ENCODE measurements at regions not wholly inside any gene's neighbourhood (a gene's known extent, or its start where the extent isn't known, plus 50 kb on each side); places are given as distances from the start of the nearest gene placed in this dataset.
"Not testable (repeated sequence)": the region's sequence is repeated elsewhere in the genome, so short reads cannot be mapped to it uniquely, and the experiment has no call there.

- Histone ChIP-seq H3K36me3 (ENCODE audit: control insufficient read depth, insufficient read depth, low read length) (no peaks in the 10 kb centered on the region), H3K4me3 (ENCODE audit: low read depth, low read length) (no peak overlapping the region), H3K27me3 (ENCODE audit: control insufficient read depth, insufficient read depth, low read length) (no peaks in the 10 kb centered on the region)
- no peak for DNase-seq (ENCODE audit: low read depth)
- TF ChIP-seq CTCF (IDR thresholded peaks at IDR 0.05; ENCODE audit: insufficient read depth, low read length, poor library complexity, severe bottlenecking) = no peak
Observed at GRCh38 chr5:166639151-166639550, 1652.3 kb upstream of the WWC1 start.

GRCh38 chr5:166640136-166640535 is 1651.3 kb upstream of the WWC1 start:
- not testable (repeated sequence) for H3K27me3 ChIP-seq (ENCODE audit: control insufficient read depth, insufficient read depth, low read length)

GRCh38 chr5:166648736-166649135 is 1642.7 kb upstream of the WWC1 start:
- TF ChIP-seq CTCF (IDR thresholded peaks at IDR 0.05; ENCODE audit: insufficient read depth, low read length, poor library complexity, severe bottlenecking) = no peak
- Histone ChIP-seq H3K4me3 (ENCODE audit: low read depth, low read length) (no peak overlapping the region), H3K27me3 (ENCODE audit: control insufficient read depth, insufficient read depth, low read length) (no peaks in the 10 kb centered on the region), H3K36me3 (ENCODE audit: control insufficient read depth, insufficient read depth, low read length) (no peaks in the 10 kb centered on the region)
- no peak for DNase-seq (ENCODE audit: low read depth)

More at GRCh38 chr5:166640136-166640535, 1651.3 kb upstream of the WWC1 start:
- not testable (repeated sequence) for H3K4me3 ChIP-seq (ENCODE audit: low read depth, low read length); H3K36me3 ChIP-seq (ENCODE audit: control insufficient read depth, insufficient read depth, low read length); DNase-seq (ENCODE audit: low read depth)

- H3K36me3 ChIP-seq (ENCODE audit: control insufficient read depth, insufficient read depth, low read length) = no peaks in the 10 kb centered on the region
Observed at GRCh38 chr5:166649676-166650075, 1641.8 kb upstream of the WWC1 start.

GRCh38 chr5:166651234-166651633 is 1640.2 kb upstream of the WWC1 start:
- no peak for DNase-seq (ENCODE audit: low read depth)
- no peaks in the 10 kb centered on the region for H3K27me3 ChIP-seq (ENCODE audit: control insufficient read depth, insufficient read depth, low read length)
- H3K36me3 ChIP-seq (ENCODE audit: control insufficient read depth, insufficient read depth, low read length) = no peaks in the 10 kb centered on the region
- no peak for TF ChIP-seq CTCF (IDR thresholded peaks at IDR 0.05; ENCODE audit: insufficient read depth, low read length, poor library complexity, severe bottlenecking)
- H3K4me3 ChIP-seq (ENCODE audit: low read depth, low read length) = no peak overlapping the region

More at GRCh38 chr5:166649676-166650075, 1641.8 kb upstream of the WWC1 start:
- no peak for DNase-seq (ENCODE audit: low read depth)
- H3K27me3 ChIP-seq (ENCODE audit: control insufficient read depth, insufficient read depth, low read length) = no peaks in the 10 kb centered on the region
- TF ChIP-seq CTCF (IDR thresholded peaks at IDR 0.05; ENCODE audit: insufficient read depth, low read length, poor library complexity, severe bottlenecking) = no peak
- H3K4me3 ChIP-seq (ENCODE audit: low read depth, low read length) = no peak overlapping the region

GRCh38 chr5:166671811-166672210 is 1619.6 kb upstream of the WWC1 start:
- DNase-seq (ENCODE audit: low read depth) = no peak
- TF ChIP-seq CTCF (IDR thresholded peaks at IDR 0.05; ENCODE audit: insufficient read depth, low read length, poor library complexity, severe bottlenecking) = no peak
- no peaks in the 10 kb centered on the region for H3K27me3 ChIP-seq (ENCODE audit: control insufficient read depth, insufficient read depth, low read length)
- H3K4me3 ChIP-seq (ENCODE audit: low read depth, low read length) = no peak overlapping the region
- no peaks in the 10 kb centered on the region for H3K36me3 ChIP-seq (ENCODE audit: control insufficient read depth, insufficient read depth, low read length)

Data from kidney epithelial cell (primary cell).